HepG2 (cell line): ENCODE measurements at regions not wholly inside any gene's neighbourhood (a gene's known extent, or its start where the extent isn't known, plus 50 kb on each side); places are given as distances from the start of the nearest gene placed in this dataset.

Source experiments
- ATAC-seq: fragments of 200-7000 bp; cut with Tn5 transposase; 3 replicates; pipeline ENCODE4 v1.9.1; 2020; ENCODE audit warnings: mild to moderate bottlenecking, moderate library complexity
- BruUV-seq: library from RNA; stranded (reverse); fragments of 400-500 nt; replicated peaks from 2 replicates; lab custom pipeline; 2021; lab: Mats Ljungman, UMichigan
- CTCF ChIA-PET: fragments of 300-600 bp; formaldehyde crosslinking; extraction: SDS; loops from one replicate; lab custom pipeline; 2021; ENCODE audit warnings: low total read pairs, inconsistent platforms, low intra/inter-chr PET ratio; lab: Yijun Ruan, JAX
- POLR2A ChIA-PET: fragments of 350-600 bp; sonication (Branson Sonifier 250); formaldehyde crosslinking; loops from one replicate; lab custom pipeline; 2020; ENCODE audit warnings: antibody characterized with exemption, inconsistent platforms; lab: Yijun Ruan, JAX
- DNase-seq: peaks from one replicate; pipeline ENCODE4 v3.0.0-alpha.2; 2015; ENCODE audit warnings: low spot score
- FAIRE-seq: peaks from 3 replicates; lab custom pipeline; 2011; peaks lifted over from hg19 to GRCh38; lab: Jason Lieb, UNC
- H2AFZ ChIP-seq: one replicate; pipeline ENCODE4 v1.6.1; 2011; ENCODE audit warnings: low read length, inconsistent platforms
- H3K27ac ChIP-seq: fragments of 300-600 bp; 3 replicates; pipeline ENCODE4 v1.8.0; 2011; ENCODE audit warnings: mixed run types, mild to moderate bottlenecking, mixed read lengths, low read length, inconsistent platforms; ENCODE audit not compliant: insufficient read depth; ENCODE audit errors: extremely low read length
- H3K27me3 ChIP-seq, 2 experiments: fragments of 200-600 bp in 1 of 2; 2 replicates in 1 of 2; 3 replicates in 1 of 2; pipeline versions ENCODE4 v1.6.0 to v1.8.0; 2011; ENCODE audit warnings: low read length in 2 of 2, mild to moderate bottlenecking in 2 of 2, moderate library complexity in 2 of 2, inconsistent platforms in 1 of 2; ENCODE audit not compliant: insufficient read depth in 2 of 2, control insufficient read depth in 1 of 2
- H3K36me3 ChIP-seq, 2 experiments: fragments of 200-600 bp in 1 of 2; replicated peaks in 1 of 2; 2 replicates in 1 of 2; 3 replicates in 1 of 2; pipeline versions ENCODE4 v1.5.1 to v1.8.0; 2011; ENCODE audit warnings: low read length in 2 of 2, inconsistent platforms in 1 of 2; ENCODE audit not compliant: insufficient read depth in 2 of 2, control insufficient read depth in 1 of 2
- H3K4me1 ChIP-seq: 2 replicates; pipeline ENCODE4 v1.5.1; 2012; ENCODE audit warnings: low read length, inconsistent platforms; ENCODE audit not compliant: insufficient read depth
- H3K4me2 ChIP-seq: 2 replicates; pipeline ENCODE4 v1.6.0; 2011; ENCODE audit warnings: low read depth, low read length, inconsistent platforms
- H3K4me3 ChIP-seq, 3 experiments: fragments of 200-600 bp in 1 of 3; sonication (generic), shearing (Covaris generic) in 1 of 3; replicated peaks in 1 of 3; 2 replicates each; pipeline ENCODE4 v1.5.1; 2011 to 2016; ENCODE audit warnings: low read length in 3 of 3, inconsistent platforms in 2 of 3, low read depth in 2 of 3, mild to moderate bottlenecking in 2 of 3, control low read depth in 1 of 3, mixed read lengths in 1 of 3; ENCODE audit not compliant: insufficient read depth in 1 of 3
- H3K79me2 ChIP-seq: one replicate; pipeline ENCODE4 v1.6.1; 2011; ENCODE audit warnings: low read length, inconsistent platforms; ENCODE audit not compliant: insufficient read depth
- H3K9ac ChIP-seq: 2 replicates; pipeline ENCODE4 v1.6.0; 2011; ENCODE audit warnings: mild to moderate bottlenecking, low read depth, low read length, inconsistent platforms; ENCODE audit not compliant: insufficient read depth
- H3K9me3 ChIP-seq: 2 replicates; pipeline ENCODE4 v1.5.1; 2012; ENCODE audit warnings: mild to moderate bottlenecking, low read length
- H4K20me1 ChIP-seq: 2 replicates; pipeline ENCODE4 v1.6.0; 2011; ENCODE audit warnings: inconsistent platforms, mild to moderate bottlenecking, low read length, moderate library complexity; ENCODE audit not compliant: insufficient read depth
- BORCS8-MEF2B ChIP-seq: sonication (generic); formaldehyde crosslinking; IDR thresholded peaks from 2 replicates; pipeline ENCODE4 v1.8.0; 2022; ENCODE audit warnings: mild to moderate bottlenecking, missing genetic modification reagents
- DNMT1 ChIP-seq: sonication (generic); formaldehyde crosslinking; IDR thresholded peaks from 2 replicates; pipeline ENCODE4 v1.5.1; 2020; ENCODE audit warnings: mild to moderate bottlenecking, missing genetic modification reagents
- MYNN ChIP-seq: sonication (generic); formaldehyde crosslinking; IDR thresholded peaks from 2 replicates; pipeline ENCODE4 v1.4.0; 2020; ENCODE audit warnings: mild to moderate bottlenecking, low read depth, missing genetic modification reagents
- SOX13 ChIP-seq, 3 experiments: fragments of 450-650 bp in 1 of 3; sonication (generic) in 1 of 3; formaldehyde crosslinking in 1 of 3; IDR thresholded peaks in 2 of 3; conservative IDR thresholded peaks in 1 of 3; 2 replicates each; pipeline versions ENCODE4 v1.5.0 to v1.6.1; 2016 to 2020; ENCODE audit warnings: antibody characterized with exemption in 1 of 3, mild to moderate bottlenecking in 1 of 3, missing compliant biosample characterization in 1 of 3, missing genetic modification reagents in 1 of 3, moderate library complexity in 1 of 3
- ZFP62 ChIP-seq: sonication (generic); formaldehyde crosslinking; IDR thresholded peaks from 2 replicates; pipeline ENCODE4 v1.4.0; 2020; ENCODE audit warnings: missing genetic modification reagents
- ZIK1 ChIP-seq: sonication (generic); formaldehyde crosslinking; IDR thresholded peaks from 2 replicates; pipeline ENCODE4 v1.5.0; 2020; ENCODE audit warnings: mild to moderate bottlenecking, low read depth, missing genetic modification reagents, borderline replicate concordance
- ZNF382 ChIP-seq: sonication (generic); formaldehyde crosslinking; IDR thresholded peaks from 2 replicates; pipeline ENCODE4 v1.5.0; 2020; ENCODE audit warnings: missing genetic modification reagents, mild to moderate bottlenecking, borderline replicate concordance
- ZNF430 ChIP-seq: sonication (generic); formaldehyde crosslinking; IDR thresholded peaks from 2 replicates; pipeline ENCODE4 v1.9.0; 2021; ENCODE audit warnings: mild to moderate bottlenecking, missing genetic modification reagents
- ZNF510 ChIP-seq: sonication (generic); formaldehyde crosslinking; IDR thresholded peaks from 2 replicates; pipeline ENCODE4 v1.4.0; 2020; ENCODE audit warnings: low read depth, mild to moderate bottlenecking, missing genetic modification reagents
- ZNF605 ChIP-seq: sonication (generic); formaldehyde crosslinking; IDR thresholded peaks from 2 replicates; pipeline ENCODE4 v1.8.0; 2022; ENCODE audit warnings: mild to moderate bottlenecking, missing genetic modification reagents
- WGBS: methylation state at CpG from one replicate; pipeline ENCODE4 v1.1.6; 2017; ENCODE audit warnings: low lambda C conversion rate; 5-methylcytosine and 5-hydroxymethylcytosine counted together
- in situ Hi-C: cut with HindIII; loops from 2 replicates; pipeline ENCODE4 v1.10.0; 2017; ENCODE audit warnings: low pct_unique_long_range_greater_than_20kb; ENCODE audit not compliant: extremely low pct_ligation_motif_present
- intact Hi-C: fragments of 100-400 bp; cut with micrococcal nuclease; formaldehyde crosslinking; loops from one replicate; pipeline ENCODE4 v1.10.0; 2022; ENCODE audit not compliant: unreplicated experiment
- TF ChIP-seq, protein P1 (sequence below): sonication (generic); formaldehyde crosslinking; conservative IDR thresholded peaks from 2 replicates; pipeline ENCODE4 v1.4.0; 2020; ENCODE audit warnings: missing genetic modification reagents
- TF ChIP-seq, protein P2 (sequence below): sonication (generic); formaldehyde crosslinking; conservative IDR thresholded peaks from 2 replicates; pipeline ENCODE4 v1.8.0; 2022; ENCODE audit warnings: missing genetic modification reagents
- TF ChIP-seq, protein P3 (sequence below): sonication (generic); formaldehyde crosslinking; IDR thresholded peaks from 2 replicates; pipeline ENCODE4 v1.9.0; 2021; ENCODE audit warnings: missing genetic modification reagents, mild to moderate bottlenecking, borderline replicate concordance

DNA sequence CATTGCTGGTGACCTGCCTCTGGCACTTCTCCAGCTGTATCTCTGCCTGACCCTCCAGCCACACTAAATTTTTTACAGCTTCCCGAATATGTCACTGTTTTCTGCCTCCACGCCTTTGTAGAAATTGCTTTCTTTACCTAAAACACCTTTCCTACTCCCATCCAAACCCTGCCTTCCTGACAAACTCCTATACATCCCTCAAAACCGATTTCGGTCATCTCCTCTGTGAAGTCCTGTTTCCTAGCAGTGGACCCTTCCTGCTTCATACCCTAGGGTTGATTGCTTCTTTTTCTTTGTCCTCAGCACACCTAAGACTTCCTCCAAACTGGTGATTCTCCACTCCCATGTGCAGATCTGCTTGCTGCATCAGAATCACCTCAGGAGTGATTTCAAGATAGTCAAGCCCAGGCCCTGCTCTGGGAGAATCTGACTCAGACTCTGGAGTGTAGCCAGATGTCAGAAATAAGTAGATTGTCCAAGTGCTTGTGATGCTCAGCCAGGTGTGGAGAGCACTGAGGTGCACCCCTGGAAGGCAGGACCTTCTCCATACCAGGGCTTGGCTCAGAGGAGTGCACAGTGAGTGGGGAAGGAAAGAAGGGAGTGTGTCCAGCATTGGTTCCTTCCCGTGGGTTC is 184.2 kb downstream of the COPRS start:
- no peak overlapping the region for H3K9ac ChIP-seq
- ATAC-seq (no peak), DNase-seq (no peak), FAIRE-seq (no peak)
- no peak overlapping the region for H3K27ac ChIP-seq
- no peak overlapping the region for H3K4me2 ChIP-seq
- H3K79me2 ChIP-seq = no peaks in the 10 kb centered on the region
- no peaks in the 10 kb centered on the region for H3K36me3 ChIP-seq
- TF ChIP-seq ZNF382 (CRISPR knock-in tag) (no peak), DNMT1 (no peak), ZNF605 (CRISPR knock-in tag) (no peak), BORCS8-MEF2B (no peak), ZNF510 (CRISPR knock-in tag) (no peak), ZNF430 (CRISPR knock-in tag) (no peak), SOX13 (IDR thresholded peaks at IDR 0.05) (no peak), SOX13 (CRISPR knock-in tag; conservative IDR thresholded peaks at IDR 0.05 in 1 of 2, IDR thresholded peaks at IDR 0.05 in 1 of 2) (no peak), ZFP62 (no peak), MYNN (CRISPR knock-in tag) (no peak), ZIK1 (CRISPR knock-in tag) (no peak)
- TF ChIP-seq, protein P1, sequence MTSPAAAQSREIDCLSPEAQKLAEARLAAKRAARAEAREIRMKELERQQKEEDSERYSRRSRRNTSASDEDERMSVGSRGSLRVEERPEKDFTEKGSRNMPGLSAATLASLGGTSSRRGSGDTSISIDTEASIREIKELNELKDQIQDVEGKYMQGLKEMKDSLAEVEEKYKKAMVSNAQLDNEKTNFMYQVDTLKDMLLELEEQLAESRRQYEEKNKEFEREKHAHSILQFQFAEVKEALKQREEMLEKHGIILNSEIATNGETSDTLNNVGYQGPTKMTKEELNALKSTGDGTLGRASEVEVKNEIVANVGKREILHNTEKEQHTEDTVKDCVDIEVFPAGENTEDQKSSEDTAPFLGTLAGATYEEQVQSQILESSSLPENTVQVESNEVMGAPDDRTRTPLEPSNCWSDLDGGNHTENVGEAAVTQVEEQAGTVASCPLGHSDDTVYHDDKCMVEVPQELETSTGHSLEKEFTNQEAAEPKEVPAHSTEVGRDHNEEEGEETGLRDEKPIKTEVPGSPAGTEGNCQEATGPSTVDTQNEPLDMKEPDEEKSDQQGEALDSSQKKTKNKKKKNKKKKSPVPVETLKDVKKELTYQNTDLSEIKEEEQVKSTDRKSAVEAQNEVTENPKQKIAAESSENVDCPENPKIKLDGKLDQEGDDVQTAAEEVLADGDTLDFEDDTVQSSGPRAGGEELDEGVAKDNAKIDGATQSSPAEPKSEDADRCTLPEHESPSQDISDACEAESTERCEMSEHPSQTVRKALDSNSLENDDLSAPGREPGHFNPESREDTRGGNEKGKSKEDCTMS (CRISPR knock-in tag) = no peak
- TF ChIP-seq, protein P2, sequence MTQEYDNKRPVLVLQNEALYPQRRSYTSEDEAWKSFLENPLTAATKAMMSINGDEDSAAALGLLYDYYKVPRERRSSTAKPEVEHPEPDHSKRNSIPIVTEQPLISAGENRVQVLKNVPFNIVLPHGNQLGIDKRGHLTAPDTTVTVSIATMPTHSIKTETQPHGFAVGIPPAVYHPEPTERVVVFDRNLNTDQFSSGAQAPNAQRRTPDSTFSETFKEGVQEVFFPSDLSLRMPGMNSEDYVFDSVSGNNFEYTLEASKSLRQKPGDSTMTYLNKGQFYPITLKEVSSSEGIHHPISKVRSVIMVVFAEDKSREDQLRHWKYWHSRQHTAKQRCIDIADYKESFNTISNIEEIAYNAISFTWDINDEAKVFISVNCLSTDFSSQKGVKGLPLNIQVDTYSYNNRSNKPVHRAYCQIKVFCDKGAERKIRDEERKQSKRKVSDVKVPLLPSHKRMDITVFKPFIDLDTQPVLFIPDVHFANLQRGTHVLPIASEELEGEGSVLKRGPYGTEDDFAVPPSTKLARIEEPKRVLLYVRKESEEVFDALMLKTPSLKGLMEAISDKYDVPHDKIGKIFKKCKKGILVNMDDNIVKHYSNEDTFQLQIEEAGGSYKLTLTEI (CRISPR knock-in tag) = no peak
- TF ChIP-seq, protein P3, sequence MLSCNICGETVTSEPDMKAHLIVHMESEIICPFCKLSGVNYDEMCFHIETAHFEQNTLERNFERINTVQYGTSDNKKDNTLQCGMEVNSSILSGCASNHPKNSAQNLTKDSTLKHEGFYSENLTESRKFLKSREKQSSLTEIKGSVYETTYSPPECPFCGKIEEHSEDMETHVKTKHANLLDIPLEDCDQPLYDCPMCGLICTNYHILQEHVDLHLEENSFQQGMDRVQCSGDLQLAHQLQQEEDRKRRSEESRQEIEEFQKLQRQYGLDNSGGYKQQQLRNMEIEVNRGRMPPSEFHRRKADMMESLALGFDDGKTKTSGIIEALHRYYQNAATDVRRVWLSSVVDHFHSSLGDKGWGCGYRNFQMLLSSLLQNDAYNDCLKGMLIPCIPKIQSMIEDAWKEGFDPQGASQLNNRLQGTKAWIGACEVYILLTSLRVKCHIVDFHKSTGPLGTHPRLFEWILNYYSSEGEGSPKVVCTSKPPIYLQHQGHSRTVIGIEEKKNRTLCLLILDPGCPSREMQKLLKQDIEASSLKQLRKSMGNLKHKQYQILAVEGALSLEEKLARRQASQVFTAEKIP = no peak
- WGBS = 19% methylated on average over 5 of the region's 5 CpGs
- BruUV-seq = no TSS peak
- H2AFZ ChIP-seq = no peak overlapping the region
- no peaks in the 10 kb centered on the region for H4K20me1 ChIP-seq
- ChIA-PET CTCF (no interaction called here), POLR2A (no interaction called here)
- no peaks in the 10 kb centered on the region for H3K9me3 ChIP-seq
- intact Hi-C loops = no loop called here
- no peaks in the 10 kb centered on the region; the same call in 1 of the 2 replicates for H3K4me1 ChIP-seq
- H3K4me3 ChIP-seq = no peak overlapping the region
- in situ Hi-C loops = no loop called here
- H3K27me3 ChIP-seq = peaks cover 0 to 30% of the 10 kb centered on the region in 2 experiments; a peak in 4 of 5 replicates
